DLD1 (cell line): ENCODE measurements at regions not wholly inside any gene's neighbourhood (a gene's known extent, or its start where the extent isn't known, plus 50 kb on each side); places are given as distances from the start of the nearest gene placed in this dataset.

Experiments
- in situ Hi-C: cut with HindIII; loops from 2 replicates; pipeline ENCODE4 v1.10.0; 2017; ENCODE audit warnings: low sequenced_read_pairs

DNA sequence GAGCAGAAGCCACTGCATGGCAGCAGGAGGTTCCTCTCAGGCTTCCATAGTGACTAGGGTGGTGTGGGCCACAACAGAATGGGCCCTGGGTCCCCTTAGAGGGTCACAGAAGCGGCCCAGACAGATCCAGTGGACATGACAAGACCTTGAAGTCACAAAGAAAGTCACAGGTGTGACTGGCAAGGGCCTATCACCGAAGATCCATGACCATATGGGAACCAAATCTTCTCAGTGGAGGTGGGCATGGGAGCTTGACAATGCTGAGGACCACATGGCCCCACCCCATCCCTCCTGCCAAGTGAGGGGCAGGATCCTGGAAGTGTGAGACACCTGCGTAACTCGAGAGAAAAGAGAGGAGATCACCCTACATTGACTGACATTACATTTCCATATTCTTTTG, 332.4 kb downstream of the MSX2 start:
- in situ Hi-C loops = no loop called here

- in situ Hi-C loops = no loop called here
Observed at GRCh38 chr5:175054243-175054642, 329.9 kb downstream of the MSX2 start.

DNA sequence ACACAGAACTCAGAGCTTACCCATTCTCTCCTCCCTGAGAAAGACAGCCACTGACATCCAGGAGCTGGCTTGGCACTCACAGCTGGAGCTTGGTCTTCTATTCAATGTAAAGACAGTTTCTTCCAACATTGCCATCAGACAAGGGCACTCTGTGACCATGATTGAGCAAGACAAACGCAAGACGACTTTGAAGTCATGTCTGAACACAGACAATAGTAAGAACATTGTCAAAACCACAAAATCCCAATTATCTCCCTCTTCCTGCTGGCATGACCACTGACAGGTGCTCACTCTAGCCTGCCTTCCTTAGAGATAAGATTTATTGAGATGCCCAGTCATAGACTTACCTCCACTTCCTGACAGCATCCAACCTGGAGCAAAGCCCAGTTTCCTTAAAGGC, 328.0 kb downstream of the MSX2 start:
- in situ Hi-C loops = no loop called here

DNA sequence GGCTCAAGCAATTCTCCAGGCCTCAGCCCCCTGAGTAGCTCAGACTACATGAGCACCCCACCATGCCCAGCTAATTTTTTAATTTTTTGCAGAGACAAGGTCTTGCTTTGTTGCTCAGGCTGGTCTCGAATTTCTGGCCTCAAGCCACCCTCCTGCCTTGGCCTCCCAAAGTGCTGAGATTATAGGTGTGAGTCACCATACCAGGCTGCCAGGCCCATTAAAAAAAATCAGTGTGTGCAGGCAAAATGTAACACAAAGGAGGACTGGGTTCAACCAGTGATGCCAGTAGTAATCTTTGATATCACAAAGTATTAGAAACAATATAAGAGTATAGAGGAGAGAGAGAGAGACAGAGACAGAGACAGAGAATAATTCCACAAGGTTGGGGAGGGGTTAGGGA, 322.7 kb downstream of the MSX2 start:
- in situ Hi-C loops = no loop called here

DNA sequence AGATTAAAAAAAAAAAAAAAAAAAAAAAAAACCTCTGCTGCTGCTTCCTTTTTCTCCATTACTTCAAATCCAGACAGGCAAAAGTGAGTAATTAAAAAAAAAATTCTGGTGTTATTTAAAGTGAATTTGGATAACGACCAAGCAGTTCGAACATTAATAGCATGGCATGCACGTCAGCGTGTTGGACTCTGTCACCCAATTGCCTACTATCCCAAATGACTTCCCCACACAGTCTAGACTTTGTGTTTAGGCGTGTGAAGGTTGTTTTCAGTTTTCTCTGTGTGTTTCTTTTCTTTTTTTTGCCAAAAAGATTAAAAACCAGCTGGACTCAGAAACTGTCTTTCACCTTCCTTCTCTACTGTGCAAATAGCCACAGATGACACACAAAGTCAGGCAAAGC, 321.4 kb downstream of the MSX2 start:
- in situ Hi-C loops = no loop called here

- in situ Hi-C loops = no loop called here
Observed at GRCh38 chr5:175037820-175038219, 313.4 kb downstream of the MSX2 start.

DNA sequence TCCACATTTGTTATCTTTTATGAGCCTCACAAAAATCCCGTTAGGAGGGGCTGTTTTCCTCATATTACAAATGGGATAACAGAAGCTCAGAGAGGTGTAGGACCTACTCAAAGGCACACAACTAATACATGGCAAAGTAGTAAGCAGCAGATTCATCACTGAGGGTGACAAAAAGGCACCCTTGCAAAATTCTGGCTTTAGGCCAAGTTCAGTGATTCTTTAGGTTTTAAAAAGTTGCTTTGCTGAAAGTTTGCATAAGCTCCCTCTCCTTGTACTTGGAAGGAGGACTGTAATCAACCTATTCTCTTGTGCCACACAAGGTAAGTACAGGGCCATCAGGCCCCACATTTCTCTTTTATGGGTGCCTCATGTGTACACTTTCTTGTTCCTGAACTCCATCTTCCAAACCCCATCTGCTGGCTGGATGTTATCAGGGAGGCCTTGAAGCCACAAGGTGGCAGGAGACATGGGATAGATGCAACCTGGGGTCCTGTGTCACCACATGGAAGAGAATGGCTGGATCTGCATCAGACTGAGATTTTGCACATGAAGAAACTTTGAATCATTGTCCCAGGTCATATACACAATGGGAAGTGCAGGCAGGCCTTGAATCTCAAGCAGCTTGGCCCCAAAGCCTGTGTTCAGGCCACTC, 311.6 kb downstream of the MSX2 start:
- in situ Hi-C loops = no loop called here

GRCh38 chr5:175034924-175035323, 310.5 kb downstream of the MSX2 start:
- in situ Hi-C loops = no loop called here

GRCh38 chr5:175032741-175033151, 308.4 kb downstream of the MSX2 start:
- in situ Hi-C loops = no loop called here

DNA sequence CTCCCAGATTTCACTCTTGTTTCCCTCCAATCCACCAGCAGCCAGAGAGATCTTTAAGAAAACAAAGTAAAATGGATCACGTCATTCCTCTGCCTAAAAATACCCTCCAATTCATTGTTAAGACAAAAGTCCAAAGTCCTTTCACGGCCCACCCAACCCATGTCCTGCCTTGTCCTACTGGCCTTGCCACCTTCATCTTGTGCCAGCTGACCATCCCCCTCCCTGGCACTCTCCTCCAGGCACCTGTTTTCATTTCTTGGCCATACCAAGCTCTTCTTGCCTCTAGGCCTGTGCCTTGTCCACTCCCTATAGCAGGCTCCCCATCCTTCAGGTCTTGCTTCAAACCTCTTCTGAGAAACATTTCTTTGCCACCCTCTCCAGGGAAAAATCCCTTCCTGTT, 307.6 kb downstream of the MSX2 start:
- in situ Hi-C loops = no loop called here

- in situ Hi-C loops = no loop called here
Observed at GRCh38 chr5:175027390-175027789, 303.0 kb downstream of the MSX2 start.

DNA sequence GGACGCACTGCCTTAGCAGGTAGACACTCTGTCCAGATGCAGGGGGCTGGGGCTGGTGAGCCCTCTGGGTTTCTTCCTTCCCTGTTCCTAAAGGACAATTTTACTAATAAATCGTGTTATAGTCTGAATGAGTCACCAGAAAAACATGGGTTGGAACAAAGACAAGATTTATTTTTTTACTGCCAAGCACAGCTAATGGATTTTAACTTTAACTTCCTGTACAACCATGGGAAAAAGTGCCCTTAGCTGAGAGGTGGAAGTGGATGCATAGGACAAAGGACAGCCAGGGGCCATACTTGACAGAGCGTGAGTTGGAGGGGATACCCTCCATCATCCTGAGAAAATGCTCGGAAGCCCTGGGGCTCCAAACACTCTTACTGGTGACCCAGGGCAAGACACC, 300.7 kb downstream of the MSX2 start:
- in situ Hi-C loops = no loop called here

- in situ Hi-C loops = no loop called here
Observed at GRCh38 chr5:175021841-175022625, 297.7 kb downstream of the MSX2 start.

DNA sequence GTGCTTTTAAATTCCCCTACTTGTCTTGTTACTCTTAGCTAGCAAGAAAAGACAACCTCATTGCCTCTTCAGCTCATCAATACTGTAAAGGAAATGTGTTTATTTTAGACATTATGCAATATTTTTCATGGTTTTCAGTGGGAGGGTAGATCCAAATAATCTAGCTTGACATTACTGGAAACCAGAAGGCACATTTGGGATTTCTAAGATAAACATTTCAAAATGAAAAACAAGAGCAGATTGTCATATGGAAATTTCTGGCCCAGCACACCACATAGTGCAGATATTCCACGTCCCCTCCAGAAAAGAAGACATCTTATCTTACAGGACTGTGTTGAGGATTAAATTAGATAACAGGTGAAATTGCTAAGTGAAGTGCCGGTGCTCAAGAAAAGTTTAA, 296.9 kb downstream of the MSX2 start:
- in situ Hi-C loops = no loop called here

GRCh38 chr5:175015028-175015685, 290.8 kb downstream of the MSX2 start:
- in situ Hi-C loops = no loop called here

DNA sequence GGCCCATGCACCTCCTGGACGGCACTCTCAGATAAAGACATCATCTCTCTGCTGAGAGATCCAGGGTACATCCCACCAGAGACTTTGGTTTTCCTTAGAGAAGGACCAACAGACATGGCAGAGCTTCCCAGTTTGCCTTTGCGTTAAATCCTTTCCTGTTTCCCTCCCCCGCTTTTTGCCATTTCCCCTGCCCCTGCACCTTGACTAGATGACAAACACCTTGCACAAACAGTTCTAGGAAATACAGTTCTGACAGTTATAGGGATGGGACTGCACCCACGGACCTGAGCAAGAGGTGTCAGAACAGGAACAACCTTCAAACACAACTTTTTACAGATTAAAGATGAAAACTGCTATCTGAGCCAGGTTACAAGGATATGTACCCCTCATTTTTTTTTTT, 288.9 kb downstream of the MSX2 start:
- in situ Hi-C loops = no loop called here

DNA sequence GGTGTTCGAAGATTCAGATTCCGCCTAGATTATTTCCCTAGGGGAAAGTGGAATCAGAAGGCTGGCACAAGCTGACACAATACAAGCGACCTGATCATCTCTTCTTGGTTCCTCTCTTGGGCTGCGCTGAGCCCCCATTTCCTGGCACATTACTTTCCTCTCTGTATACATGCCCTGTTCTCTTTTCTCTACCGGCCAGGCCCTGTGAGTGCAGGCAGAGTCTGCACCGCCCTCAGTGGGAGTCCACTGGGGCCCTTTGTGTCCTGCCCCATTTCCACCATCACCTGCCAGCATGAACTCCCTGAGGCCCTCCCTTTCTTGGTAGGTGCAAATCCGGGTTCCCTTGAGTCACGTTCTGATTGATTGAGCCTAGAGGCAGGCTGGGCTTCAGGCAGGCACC, 287.9 kb downstream of the MSX2 start:
- in situ Hi-C loops = no loop called here

- in situ Hi-C loops = no loop called here
Observed at GRCh38 chr5:175003531-175003930, 279.1 kb downstream of the MSX2 start.

- in situ Hi-C loops = no loop called here
Observed at GRCh38 chr5:175001876-175002645, 277.7 kb downstream of the MSX2 start.

DNA sequence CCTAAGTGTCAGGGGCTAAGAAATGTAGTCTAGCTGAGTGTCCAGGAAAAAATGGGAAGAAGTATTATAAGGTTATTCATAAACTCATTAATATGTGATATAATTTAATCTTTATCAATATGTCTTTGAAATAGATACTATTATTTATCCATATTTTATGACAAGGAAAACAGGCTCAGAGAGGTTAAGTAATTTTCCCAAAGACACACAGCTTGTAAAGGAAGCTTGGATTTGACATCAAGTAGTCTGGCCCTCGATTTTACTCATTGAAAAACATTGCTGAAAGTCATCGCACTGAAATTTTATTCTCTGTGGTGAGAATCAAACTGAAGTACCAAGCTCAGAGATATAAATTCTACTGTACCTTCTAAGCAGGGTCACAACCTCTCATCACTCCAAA, 276.9 kb downstream of the MSX2 start:
- in situ Hi-C loops = no loop called here

DNA sequence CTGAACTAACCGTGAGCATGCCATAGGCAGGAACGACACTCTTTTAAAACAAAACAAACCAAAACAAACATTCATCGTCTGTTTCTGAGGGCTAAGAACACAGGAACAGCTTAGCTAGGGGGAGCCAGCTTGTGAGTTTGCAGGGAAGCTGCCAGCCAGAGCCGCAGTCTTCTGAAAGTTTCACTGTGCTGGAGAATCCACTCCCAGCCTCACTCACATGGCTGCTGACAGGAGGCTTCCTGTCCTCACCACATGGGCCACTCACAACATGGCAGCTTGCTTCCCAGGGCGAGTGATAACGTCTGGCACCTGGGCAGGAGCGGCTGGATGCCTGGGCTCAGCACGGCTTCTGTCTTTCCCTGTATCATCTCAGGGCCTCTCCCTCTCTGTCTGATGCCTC, 275.2 kb downstream of the MSX2 start:
- in situ Hi-C loops = no loop called here
